ENCODE measurements at regions not wholly inside any gene's neighbourhood (a gene's known extent, or its start where the extent isn't known, plus 50 kb on each side); places are given as distances from the start of the nearest gene placed in this dataset.

DNA sequence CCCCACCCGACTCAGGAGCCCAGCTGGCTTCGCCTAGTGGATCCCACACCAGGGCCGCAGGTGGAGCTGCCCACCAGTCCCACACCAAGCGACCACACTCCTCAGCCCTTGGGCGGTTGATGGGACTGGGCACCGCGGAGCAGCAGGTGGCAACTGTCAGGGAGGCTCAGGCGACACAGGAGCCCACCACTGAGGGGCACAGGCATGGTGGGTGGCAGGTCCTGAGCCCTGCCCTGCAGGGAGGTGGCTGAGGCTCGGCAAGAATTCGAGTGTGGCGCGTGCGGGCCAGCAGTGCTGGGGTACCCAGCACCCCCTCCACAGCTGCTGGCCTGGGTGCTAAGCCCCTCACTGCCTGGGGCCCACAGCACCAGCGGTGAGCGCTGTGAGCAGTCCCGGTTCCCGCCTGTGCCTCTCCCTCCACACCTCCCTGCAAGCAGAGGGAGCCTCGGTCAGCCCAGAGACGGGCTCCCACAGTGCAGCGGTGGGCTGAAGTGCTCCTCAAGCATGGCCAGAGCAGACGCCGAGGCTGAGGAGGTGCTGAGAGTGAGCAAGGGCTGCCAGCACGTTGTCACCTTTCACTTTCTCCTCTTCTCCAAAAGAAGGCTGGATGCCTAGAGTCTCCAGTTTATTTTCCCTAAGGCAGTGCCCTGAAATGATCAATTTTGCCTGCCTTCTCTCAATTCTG lies 1440.7 kb upstream of the ZEB2 start:
- TF ChIP-seq, protein P1, sequence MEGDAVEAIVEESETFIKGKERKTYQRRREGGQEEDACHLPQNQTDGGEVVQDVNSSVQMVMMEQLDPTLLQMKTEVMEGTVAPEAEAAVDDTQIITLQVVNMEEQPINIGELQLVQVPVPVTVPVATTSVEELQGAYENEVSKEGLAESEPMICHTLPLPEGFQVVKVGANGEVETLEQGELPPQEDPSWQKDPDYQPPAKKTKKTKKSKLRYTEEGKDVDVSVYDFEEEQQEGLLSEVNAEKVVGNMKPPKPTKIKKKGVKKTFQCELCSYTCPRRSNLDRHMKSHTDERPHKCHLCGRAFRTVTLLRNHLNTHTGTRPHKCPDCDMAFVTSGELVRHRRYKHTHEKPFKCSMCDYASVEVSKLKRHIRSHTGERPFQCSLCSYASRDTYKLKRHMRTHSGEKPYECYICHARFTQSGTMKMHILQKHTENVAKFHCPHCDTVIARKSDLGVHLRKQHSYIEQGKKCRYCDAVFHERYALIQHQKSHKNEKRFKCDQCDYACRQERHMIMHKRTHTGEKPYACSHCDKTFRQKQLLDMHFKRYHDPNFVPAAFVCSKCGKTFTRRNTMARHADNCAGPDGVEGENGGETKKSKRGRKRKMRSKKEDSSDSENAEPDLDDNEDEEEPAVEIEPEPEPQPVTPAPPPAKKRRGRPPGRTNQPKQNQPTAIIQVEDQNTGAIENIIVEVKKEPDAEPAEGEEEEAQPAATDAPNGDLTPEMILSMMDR (IDR thresholded peaks at IDR 0.05): no peak
- TF ChIP-seq POLR2AphosphoS5 (IDR thresholded peaks at IDR 0.05) (no peak), POLR2A (IDR thresholded peaks at IDR 0.05) (no peak), EP300 (IDR thresholded peaks at IDR 0.05) (no peak)

Data from sigmoid colon (tissue), 4 donors.